Colonic mucosa (tissue), 4 donors: ENCODE measurements at regions not wholly inside any gene's neighbourhood (a gene's known extent, or its start where the extent isn't known, plus 50 kb on each side); places are given as distances from the start of the nearest gene placed in this dataset.

Experiments used
- DNase-seq: peaks from one replicate; pipeline ENCODE4 v3.0.0-alpha.2; 2020
- H3K27ac ChIP-seq: fragments of 200-600 bp; one replicate; pipeline ENCODE4 v1.8.0; 2021
- H3K27me3 ChIP-seq: fragments of 200-600 bp; one replicate; pipeline ENCODE4 v1.8.0; 2021
- H3K36me3 ChIP-seq: fragments of 200-600 bp; one replicate; pipeline ENCODE4 v1.8.0; 2021
- H3K4me1 ChIP-seq: fragments of 200-600 bp; one replicate; pipeline ENCODE4 v1.8.0; 2021; ENCODE audit warnings: mild to moderate bottlenecking
- H3K4me3 ChIP-seq: fragments of 200-600 bp; one replicate; pipeline ENCODE4 v1.8.0; 2021
- H3K9ac ChIP-seq, 2 donors: one replicate each; pipeline ENCODE4 v1.7.0; 2013; ENCODE audit warnings: control low read depth in 2 of 2, low read depth in 2 of 2, low read length in 2 of 2
- H3K9me3 ChIP-seq: fragments of 200-600 bp; one replicate; pipeline ENCODE4 v1.8.0; 2021
- CTCF ChIP-seq: fragments of 200-600 bp; IDR thresholded peaks from one replicate; pipeline ENCODE4 v1.8.0; 2022; ENCODE audit warnings: antibody characterized with exemption, mild to moderate bottlenecking
- intact Hi-C: fragments of 100-400 bp; cut with DNase I; formaldehyde crosslinking; loops from one replicate; pipeline ENCODE4 v1.14.1; 2022
- donor health status: healthy.
- donor health status: DM: no; HTN: no; CAD: no.
- donor health status: DM: no; HTN: no; CAD: no.

- intact Hi-C loops, result no loop called here
These were observed 91.1 kb upstream of the RAB3GAP2 start for GRCh38 chr1:220363196-220363837.

GRCh38 chr1:220356981-220357850 lies 85.0 kb upstream of the RAB3GAP2 start:
- no peaks in the 10 kb centered on the region for H3K4me1 ChIP-seq
- intact Hi-C loops, result no loop called here
- H3K9ac ChIP-seq, result no peak overlapping the region
- H3K36me3 ChIP-seq, result no peaks in the 10 kb centered on the region
- H3K27me3 ChIP-seq, result no peaks in the 10 kb centered on the region
- TF ChIP-seq CTCF, result no peak
- H3K27ac ChIP-seq, result no peak overlapping the region
- H3K9me3 ChIP-seq, result no peaks in the 10 kb centered on the region
- H3K4me3 ChIP-seq, result no peak overlapping the region
- no peak for DNase-seq

More at GRCh38 chr1:220363196-220363837, 91.1 kb upstream of the RAB3GAP2 start:
- Histone ChIP-seq H3K4me3 (no peak overlapping the region), H3K36me3 (no peaks in the 10 kb centered on the region), H3K4me1 (no peaks in the 10 kb centered on the region), H3K27ac (no peak overlapping the region), H3K27me3 (no peaks in the 10 kb centered on the region), H3K9ac (no peak overlapping the region), H3K9me3 (no peaks in the 10 kb centered on the region)
- TF ChIP-seq CTCF, result no peak
- DNase-seq, result no peak

- Histone ChIP-seq H3K4me3 (no peak overlapping the region), H3K27me3 (no peaks in the 10 kb centered on the region), H3K9me3 (no peaks in the 10 kb centered on the region), H3K36me3 (no peaks in the 10 kb centered on the region), H3K27ac (no peak overlapping the region), H3K9ac (no peak overlapping the region), H3K4me1 (no peaks in the 10 kb centered on the region)
- TF ChIP-seq CTCF, result no peak
- intact Hi-C loops, result no loop called here
- no peak for DNase-seq
These were observed 81.2 kb upstream of the RAB3GAP2 start for GRCh38 chr1:220353229-220354012.

GRCh38 chr1:220348211-220348610 lies 76.0 kb upstream of the RAB3GAP2 start:
- intact Hi-C loops, result no loop called here
- Histone ChIP-seq H3K27ac (no peak overlapping the region), H3K4me1 (no peaks in the 10 kb centered on the region), H3K9ac (no peak overlapping the region), H3K27me3 (no peaks in the 10 kb centered on the region), H3K9me3 (no peaks in the 10 kb centered on the region), H3K36me3 (no peaks in the 10 kb centered on the region), H3K4me3 (no peak overlapping the region)
- TF ChIP-seq CTCF, result no peak
- DNase-seq, result no peak

- no peak for TF ChIP-seq CTCF
- H3K9ac ChIP-seq, result no peak overlapping the region
- H3K36me3 ChIP-seq, result no peaks in the 10 kb centered on the region
- H3K9me3 ChIP-seq, result no peaks in the 10 kb centered on the region
- no peaks in the 10 kb centered on the region for H3K4me1 ChIP-seq
- no peak overlapping the region for H3K4me3 ChIP-seq
- no peak for DNase-seq
- no peaks in the 10 kb centered on the region for H3K27me3 ChIP-seq
- H3K27ac ChIP-seq, result no peak overlapping the region
- intact Hi-C loops, result no loop called here
These were observed 75.5 kb upstream of the RAB3GAP2 start for GRCh38 chr1:220347654-220348175.
